ENCODE measurements at regions not wholly inside any gene's neighbourhood (a gene's known extent, or its start where the extent isn't known, plus 50 kb on each side); places are given as distances from the start of the nearest gene placed in this dataset.
"Not testable (repeated sequence)": the region's sequence is repeated elsewhere in the genome, so short reads cannot be mapped to it uniquely, and the experiment has no call there.

DNA sequence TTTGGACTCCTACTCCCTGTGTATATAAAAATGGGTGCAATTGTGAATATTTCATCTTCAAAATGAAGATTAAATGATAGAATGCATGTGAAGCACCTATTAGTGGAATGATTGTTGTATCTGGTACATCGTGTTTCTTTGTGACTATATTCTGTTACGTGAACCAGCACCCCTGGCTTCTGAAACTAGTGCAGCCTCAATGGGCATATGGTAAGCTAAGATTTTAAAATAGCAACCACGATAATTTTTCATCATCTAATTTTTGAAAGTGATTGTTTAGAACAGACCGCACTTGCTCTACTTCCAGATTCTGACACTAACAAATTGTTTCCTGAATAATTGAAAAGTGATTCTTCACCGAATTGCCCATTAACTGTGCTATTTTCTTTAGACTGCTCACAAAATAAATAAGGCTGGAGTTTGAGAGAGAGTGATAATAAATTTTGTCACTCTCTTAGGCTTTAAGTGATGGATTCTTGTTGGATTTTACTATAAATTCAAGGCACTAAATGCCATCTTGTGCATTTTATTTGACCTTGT, 806.1 kb upstream of the LRATD1 start:
- H3K9me3 ChIP-seq (replicated peaks; ENCODE audit: insufficient read depth, low read length), result no peaks in the 10 kb centered on the region
- no peaks in the 10 kb centered on the region for H4K20me1 ChIP-seq (ENCODE audit: insufficient read depth, low read length)
- H3K79me2 ChIP-seq (ENCODE audit: low read length), result no peaks in the 10 kb centered on the region
- no peak overlapping the region for H3K27ac ChIP-seq (ENCODE audit: low read length)
- no peak overlapping the region for H2AFZ ChIP-seq (ENCODE audit: low read length)
- H3K9ac ChIP-seq (ENCODE audit: low read length), result no peak overlapping the region
- H3K9me2 ChIP-seq (replicated peaks; ENCODE audit: insufficient read depth, low read length), result no peaks in the 10 kb centered on the region
- H3K4me2 ChIP-seq (ENCODE audit: low read depth, low read length), result no peak overlapping the region
- no peaks in the 10 kb centered on the region for H3K27me3 ChIP-seq (replicated peaks; ENCODE audit: insufficient read depth, low read length)
- DNase-seq, result no peak
- TF ChIP-seq, protein P1, sequence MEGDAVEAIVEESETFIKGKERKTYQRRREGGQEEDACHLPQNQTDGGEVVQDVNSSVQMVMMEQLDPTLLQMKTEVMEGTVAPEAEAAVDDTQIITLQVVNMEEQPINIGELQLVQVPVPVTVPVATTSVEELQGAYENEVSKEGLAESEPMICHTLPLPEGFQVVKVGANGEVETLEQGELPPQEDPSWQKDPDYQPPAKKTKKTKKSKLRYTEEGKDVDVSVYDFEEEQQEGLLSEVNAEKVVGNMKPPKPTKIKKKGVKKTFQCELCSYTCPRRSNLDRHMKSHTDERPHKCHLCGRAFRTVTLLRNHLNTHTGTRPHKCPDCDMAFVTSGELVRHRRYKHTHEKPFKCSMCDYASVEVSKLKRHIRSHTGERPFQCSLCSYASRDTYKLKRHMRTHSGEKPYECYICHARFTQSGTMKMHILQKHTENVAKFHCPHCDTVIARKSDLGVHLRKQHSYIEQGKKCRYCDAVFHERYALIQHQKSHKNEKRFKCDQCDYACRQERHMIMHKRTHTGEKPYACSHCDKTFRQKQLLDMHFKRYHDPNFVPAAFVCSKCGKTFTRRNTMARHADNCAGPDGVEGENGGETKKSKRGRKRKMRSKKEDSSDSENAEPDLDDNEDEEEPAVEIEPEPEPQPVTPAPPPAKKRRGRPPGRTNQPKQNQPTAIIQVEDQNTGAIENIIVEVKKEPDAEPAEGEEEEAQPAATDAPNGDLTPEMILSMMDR (IDR thresholded peaks at IDR 0.05; ENCODE audit: low read length), result no peak
- H3K4me1 ChIP-seq (ENCODE audit: low read length), result no peaks in the 10 kb centered on the region
- H3K36me3 ChIP-seq (replicated peaks; ENCODE audit: insufficient read depth, low read length), result no peaks in the 10 kb centered on the region
- H3K4me3 ChIP-seq (ENCODE audit: low read length), result no peak overlapping the region
- no peaks in the 10 kb centered on the region for H3F3A ChIP-seq (ENCODE audit: insufficient read depth, low read length)

DNA sequence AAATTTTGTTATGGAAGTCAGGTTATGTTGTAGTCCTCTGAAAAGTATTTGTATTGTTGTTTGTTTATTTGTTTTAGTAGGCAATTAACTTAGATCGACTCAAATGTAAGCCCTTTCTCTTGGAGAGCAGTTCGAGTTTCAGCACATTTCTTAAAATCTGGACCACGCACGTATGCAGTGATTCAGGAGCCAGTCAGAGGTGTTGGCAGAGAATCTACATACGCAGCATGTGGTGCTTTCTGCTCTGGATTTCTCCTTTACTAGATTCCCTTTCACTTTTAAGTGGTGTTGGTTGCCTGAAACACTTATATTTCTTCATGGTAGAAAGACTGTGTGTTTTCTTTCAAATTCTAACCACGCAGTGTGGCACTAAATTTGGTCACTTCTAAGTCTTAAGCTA, 773.9 kb upstream of the LRATD1 start:
- H3K27me3 ChIP-seq (replicated peaks; ENCODE audit: insufficient read depth, low read length), result no peaks in the 10 kb centered on the region
- no peaks in the 10 kb centered on the region for H3F3A ChIP-seq (ENCODE audit: insufficient read depth, low read length)
- H3K9me3 ChIP-seq (replicated peaks; ENCODE audit: insufficient read depth, low read length), result no peaks in the 10 kb centered on the region
- H3K4me1 ChIP-seq (ENCODE audit: low read length), result no peaks in the 10 kb centered on the region
- H3K79me2 ChIP-seq (ENCODE audit: low read length), result no peaks in the 10 kb centered on the region
- no peak overlapping the region for H3K4me3 ChIP-seq (ENCODE audit: low read length)
- DNase-seq, result no peak
- no peaks in the 10 kb centered on the region for H3K36me3 ChIP-seq (replicated peaks; ENCODE audit: insufficient read depth, low read length)
- no peak overlapping the region for H3K4me2 ChIP-seq (ENCODE audit: low read depth, low read length)
- H3K27ac ChIP-seq (ENCODE audit: low read length), result no peak overlapping the region
- no peaks in the 10 kb centered on the region for H4K20me1 ChIP-seq (ENCODE audit: insufficient read depth, low read length)
- H3K9me2 ChIP-seq (replicated peaks; ENCODE audit: insufficient read depth, low read length), result no peaks in the 10 kb centered on the region
- TF ChIP-seq, protein P1 (IDR thresholded peaks at IDR 0.05; ENCODE audit: low read length), result no peak
- TF ChIP-seq EZH2 (optimal IDR thresholded peaks at IDR 0.05; ENCODE audit: low read depth, low read length) (no peak), EZH2phosphoT487 (IDR thresholded peaks at IDR 0.05; ENCODE audit: low read length) (no peak)
- no peak overlapping the region for H3K9ac ChIP-seq (ENCODE audit: low read length)
- H2AFZ ChIP-seq (ENCODE audit: low read length), result no peak overlapping the region

DNA sequence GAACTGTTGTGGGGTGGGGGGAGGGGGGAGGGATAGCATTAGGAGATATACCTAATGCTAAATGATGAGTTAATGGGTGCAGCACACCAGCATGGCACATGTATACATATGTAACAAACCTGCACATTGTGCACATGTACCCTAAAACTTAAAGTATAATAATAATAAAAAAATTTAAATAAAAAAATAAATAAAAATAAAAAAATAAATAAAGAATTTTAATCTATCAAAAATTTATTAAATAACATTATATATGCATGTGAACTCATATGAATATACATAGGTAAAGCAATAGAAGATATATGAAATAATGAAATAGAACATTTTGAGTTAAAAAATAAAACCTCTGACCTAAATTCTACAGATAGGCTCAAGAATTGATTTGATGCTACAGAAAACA, 764.2 kb upstream of the LRATD1 start:
- H4K20me1 ChIP-seq (ENCODE audit: insufficient read depth, low read length); H2AFZ ChIP-seq (ENCODE audit: low read length); H3F3A ChIP-seq (ENCODE audit: insufficient read depth, low read length); H3K27me3 ChIP-seq (replicated peaks; ENCODE audit: insufficient read depth, low read length); H3K27ac ChIP-seq (ENCODE audit: low read length); H3K4me3 ChIP-seq (ENCODE audit: low read length); H3K9me3 ChIP-seq (replicated peaks; ENCODE audit: insufficient read depth, low read length); H3K79me2 ChIP-seq (ENCODE audit: low read length); H3K4me2 ChIP-seq (ENCODE audit: low read depth, low read length); H3K9ac ChIP-seq (ENCODE audit: low read length); H3K4me1 ChIP-seq (ENCODE audit: low read length); H3K36me3 ChIP-seq (replicated peaks; ENCODE audit: insufficient read depth, low read length); H3K9me2 ChIP-seq (replicated peaks; ENCODE audit: insufficient read depth, low read length); DNase-seq: not testable (repeated sequence)

DNA sequence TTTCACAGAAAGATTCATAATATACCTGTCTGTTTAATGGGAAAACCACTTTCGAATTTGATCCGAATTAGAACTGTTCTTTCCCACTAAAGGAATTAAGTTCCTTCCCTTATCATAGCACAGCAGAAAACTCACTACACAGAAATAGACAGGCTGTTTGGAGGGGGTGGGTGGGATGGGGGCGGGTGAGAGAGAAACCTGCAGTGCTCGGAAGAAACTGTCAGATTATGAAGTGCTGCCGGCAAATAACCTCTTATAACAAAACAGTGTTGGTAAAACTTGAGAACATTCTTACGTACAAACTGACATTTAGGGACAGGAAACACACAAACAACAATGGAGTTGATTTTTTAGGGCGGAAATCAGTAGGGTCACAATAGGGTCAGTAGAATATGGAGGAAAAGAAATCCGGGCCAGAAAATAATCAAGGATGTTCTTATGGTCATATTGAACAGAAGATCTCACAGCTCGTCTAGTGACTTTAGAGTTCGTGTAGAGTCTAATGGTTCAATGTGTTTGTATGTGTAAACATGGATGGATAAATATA, 756.0 kb upstream of the LRATD1 start:
- Histone ChIP-seq H3K27me3 (replicated peaks; ENCODE audit: insufficient read depth, low read length) (no peaks in the 10 kb centered on the region), H3K79me2 (ENCODE audit: low read length) (no peaks in the 10 kb centered on the region), H3K4me3 (ENCODE audit: low read length) (no peak overlapping the region), H3K9me3 (replicated peaks; ENCODE audit: insufficient read depth, low read length) (no peaks in the 10 kb centered on the region), H3K9ac (ENCODE audit: low read length) (no peak overlapping the region), H2AFZ (ENCODE audit: low read length) (no peak overlapping the region), H3K36me3 (replicated peaks; ENCODE audit: insufficient read depth, low read length) (no peaks in the 10 kb centered on the region), H4K20me1 (ENCODE audit: insufficient read depth, low read length) (no peaks in the 10 kb centered on the region), H3K4me2 (ENCODE audit: low read depth, low read length) (no peak overlapping the region), H3K9me2 (replicated peaks; ENCODE audit: insufficient read depth, low read length) (no peaks in the 10 kb centered on the region), H3K27ac (ENCODE audit: low read length) (no peak overlapping the region), H3F3A (ENCODE audit: insufficient read depth, low read length) (no peaks in the 10 kb centered on the region), H3K4me1 (ENCODE audit: low read length) (no peaks in the 10 kb centered on the region)
- TF ChIP-seq EZH2 (optimal IDR thresholded peaks at IDR 0.05; ENCODE audit: low read depth, low read length) (no peak), EZH2phosphoT487 (IDR thresholded peaks at IDR 0.05; ENCODE audit: low read length) (no peak)
- TF ChIP-seq, protein P1 (IDR thresholded peaks at IDR 0.05; ENCODE audit: low read length), result no peak
- DNase-seq, result no peak
